Keratinocyte (primary cell): ENCODE measurements at regions not wholly inside any gene's neighbourhood (a gene's known extent, or its start where the extent isn't known, plus 50 kb on each side); places are given as distances from the start of the nearest gene placed in this dataset.

Experiments
- DNase-seq: peaks from one replicate; pipeline ENCODE4 v3.0.0-alpha.2; 2011; ENCODE audit warnings: low read depth, missing footprints, low spot score
- FAIRE-seq: peaks from 2 replicates; lab custom pipeline; 2011; peaks lifted over from hg19 to GRCh38; lab: Jason Lieb, UNC
- H2AFZ ChIP-seq: 2 replicates; pipeline ENCODE4 v1.6.0; 2012; ENCODE audit warnings: low read length, control low read depth, inconsistent platforms; ENCODE audit not compliant: control insufficient read depth
- H3K27ac ChIP-seq: 2 replicates; pipeline ENCODE4 v1.5.1; 2011; ENCODE audit warnings: low read length; ENCODE audit not compliant: control insufficient read depth, insufficient read depth
- H3K27me3 ChIP-seq: 3 replicates; pipeline ENCODE4 v1.6.0; 2011; ENCODE audit warnings: low read length; ENCODE audit not compliant: control insufficient read depth, insufficient read depth; ENCODE audit errors: extremely low read depth
- H3K36me3 ChIP-seq, 2 experiments: 2 replicates in 1 of 2; 3 replicates in 1 of 2; pipeline ENCODE4 v1.5.1; 2011; ENCODE audit warnings: low read length in 2 of 2, mild to moderate bottlenecking in 1 of 2; ENCODE audit not compliant: control insufficient read depth in 2 of 2, insufficient read depth in 2 of 2; ENCODE audit errors: extremely low read depth in 1 of 2
- H3K4me1 ChIP-seq: 3 replicates; pipeline ENCODE4 v1.5.1; 2011; ENCODE audit warnings: low read length; ENCODE audit not compliant: control insufficient read depth, insufficient read depth; ENCODE audit errors: extremely low read depth
- H3K4me2 ChIP-seq: 3 replicates; pipeline ENCODE4 v1.6.0; 2011; ENCODE audit warnings: low read depth, low read length; ENCODE audit not compliant: control insufficient read depth, insufficient read depth; ENCODE audit errors: extremely low read depth
- H3K4me3 ChIP-seq, 3 experiments: fragments of 200-600 bp in 1 of 3; sonication (generic) in 1 of 3; 2 replicates in 2 of 3; 3 replicates in 1 of 3; pipeline ENCODE4 v1.5.1; 2011 to 2016; ENCODE audit warnings: low read length in 3 of 3, mild to moderate bottlenecking in 3 of 3, control low read depth in 2 of 3, inconsistent platforms in 1 of 3, low read depth in 1 of 3, mixed read lengths in 1 of 3, mixed run types in 1 of 3, moderate library complexity in 1 of 3; ENCODE audit not compliant: control insufficient read depth in 2 of 3, insufficient read depth in 2 of 3; ENCODE audit errors: extremely low read depth in 1 of 3
- H3K79me2 ChIP-seq: 2 replicates; pipeline ENCODE4 v1.6.0; 2012; ENCODE audit warnings: low read length; ENCODE audit not compliant: control insufficient read depth, insufficient read depth
- H3K9ac ChIP-seq: 3 replicates; pipeline ENCODE4 v1.6.0; 2011; ENCODE audit warnings: low read length; ENCODE audit not compliant: control insufficient read depth, insufficient read depth; ENCODE audit errors: extremely low read depth
- H3K9me1 ChIP-seq: 3 replicates; pipeline ENCODE4 v1.6.0; 2011; ENCODE audit warnings: low read length; ENCODE audit not compliant: control insufficient read depth, insufficient read depth; ENCODE audit errors: extremely low read depth
- H3K9me3 ChIP-seq: 2 replicates; pipeline ENCODE4 v1.5.1; 2012; ENCODE audit warnings: low read depth, low read length; ENCODE audit not compliant: control insufficient read depth
- H4K20me1 ChIP-seq: 3 replicates; pipeline ENCODE4 v1.6.0; 2011; ENCODE audit warnings: low read length; ENCODE audit not compliant: control insufficient read depth, insufficient read depth; ENCODE audit errors: extremely low read depth
- CTCF ChIP-seq, 3 experiments: IDR thresholded peaks in 1 of 3; conservative IDR thresholded peaks in 1 of 3; optimal IDR thresholded peaks in 1 of 3; 2 replicates in 2 of 3; 3 replicates in 1 of 3; pipeline versions ENCODE3 to v1.5.1; 2011; ENCODE audit warnings: low read length in 3 of 3, mild to moderate bottlenecking in 3 of 3, moderate library complexity in 2 of 3, control low read depth in 1 of 3, inconsistent platforms in 1 of 3; ENCODE audit not compliant: insufficient read depth in 2 of 3; ENCODE audit errors: extremely low read depth in 1 of 3
- EZH2 ChIP-seq: IDR thresholded peaks from one replicate; pipeline ENCODE4 v1.6.1; 2012; ENCODE audit warnings: inconsistent platforms, mild to moderate bottlenecking, low read length, moderate library complexity
- dilution Hi-C: fragments of 300-500 bp; cut with MboI; formaldehyde crosslinking; loops from one replicate; pipeline ENCODE4 v1.7.0; 2020; ENCODE audit warnings: low sequenced_read_pairs; ENCODE audit not compliant: extremely low pct_ligation_motif_present

- no peak for TF ChIP-seq EZH2
- no peak for TF ChIP-seq CTCF (optimal IDR thresholded peaks at IDR 0.05 in 1 of 3, IDR thresholded peaks at IDR 0.05 in 1 of 3, conservative IDR thresholded peaks at IDR 0.05 in 1 of 3; ENCODE audit: extremely low read depth in 1 of 3, insufficient read depth in 2 of 3, low read length in 3 of 3)
These were observed 237.9 kb upstream of the SOX4 start for GRCh38 chr6:21355638-21356037.

GRCh38 chr6:21357262-21357661, 236.3 kb upstream of the SOX4 start:
- Histone ChIP-seq H3K9ac (no peak overlapping the region), H4K20me1 (no peaks in the 10 kb centered on the region), H3K9me3 (no peaks in the 10 kb centered on the region), H3K27ac (no peak overlapping the region), H3K9me1 (no peaks in the 10 kb centered on the region), H2AFZ (no peak overlapping the region), H3K4me1 (no peaks in the 10 kb centered on the region), H3K79me2 (no peaks in the 10 kb centered on the region), H3K27me3 (no peaks in the 10 kb centered on the region), H3K4me2 (no peak overlapping the region), H3K4me3 (no peak overlapping the region), H3K36me3 (no peaks in the 10 kb centered on the region)
- DNase-seq, result no peak
- TF ChIP-seq CTCF (optimal IDR thresholded peaks at IDR 0.05 in 1 of 3, IDR thresholded peaks at IDR 0.05 in 1 of 3, conservative IDR thresholded peaks at IDR 0.05 in 1 of 3; ENCODE audit: extremely low read depth in 1 of 3, insufficient read depth in 2 of 3, low read length in 3 of 3) (no peak), EZH2 (no peak)
- no peak for FAIRE-seq
- dilution Hi-C loops, result no loop called here

More at GRCh38 chr6:21355638-21356037, 237.9 kb upstream of the SOX4 start:
- Histone ChIP-seq H2AFZ (no peak overlapping the region), H3K36me3 (no peaks in the 10 kb centered on the region), H3K9me1 (no peaks in the 10 kb centered on the region), H3K4me3 (no peak overlapping the region), H3K4me1 (no peaks in the 10 kb centered on the region), H3K4me2 (no peak overlapping the region), H3K9me3 (no peaks in the 10 kb centered on the region), H3K27me3 (no peaks in the 10 kb centered on the region), H4K20me1 (no peaks in the 10 kb centered on the region), H3K27ac (no peak overlapping the region), H3K9ac (no peak overlapping the region), H3K79me2 (no peaks in the 10 kb centered on the region)
- no peak for FAIRE-seq
- DNase-seq, result no peak
- dilution Hi-C loops, result no loop called here
